Large intestine (tissue), 3 donors: ENCODE measurements at regions not wholly inside any gene's neighbourhood (a gene's known extent, or its start where the extent isn't known, plus 50 kb on each side); places are given as distances from the start of the nearest gene placed in this dataset.
"Not testable (repeated sequence)": the region's sequence is repeated elsewhere in the genome, so short reads cannot be mapped to it uniquely, and the experiment has no call there.

Experiments used
- DNase-seq, 2 donors: peaks; one replicate each; pipeline versions ENCODE4 v3.0.0 to v3.0.0-alpha.2; 2013
- H3K27ac ChIP-seq: one replicate; pipeline ENCODE4 v1.5.1; 2013; ENCODE audit warnings: low read length
- H3K27me3 ChIP-seq: 2 replicates; pipeline ENCODE4 v1.6.1; 2013; ENCODE audit warnings: low read length; ENCODE audit not compliant: control insufficient read depth, insufficient read depth
- H3K36me3 ChIP-seq: 2 replicates; pipeline ENCODE4 v1.6.1; 2013; ENCODE audit warnings: low read length; ENCODE audit not compliant: control insufficient read depth, insufficient read depth
- H3K4me1 ChIP-seq: one replicate; pipeline ENCODE4 v1.6.1; 2013; ENCODE audit warnings: low read length; ENCODE audit not compliant: control insufficient read depth, insufficient read depth
- H3K4me3 ChIP-seq: one replicate; pipeline ENCODE4 v1.5.1; 2013; ENCODE audit warnings: low read length
- H3K9me3 ChIP-seq: one replicate; pipeline ENCODE4 v1.6.1; 2013; ENCODE audit warnings: mild to moderate bottlenecking, low read depth, low read length, moderate library complexity; ENCODE audit not compliant: control insufficient read depth
- WGBS: methylation state at CpG from one replicate; pipeline ENCODE4 v1.1.5; 2013; ENCODE audit warnings: low lambda C conversion rate; ENCODE audit not compliant: insufficient coverage; 5-methylcytosine and 5-hydroxymethylcytosine counted together

- Histone ChIP-seq H3K4me3 (no peak overlapping the region), H3K27ac (no peak overlapping the region), H3K36me3 (no peaks in the 10 kb centered on the region), H3K27me3 (no peaks in the 10 kb centered on the region), H3K4me1 (no peaks in the 10 kb centered on the region), H3K9me3 (no peaks in the 10 kb centered on the region)
- no peak for DNase-seq
- no CpG with 5 or more reads among the region's 5 CpGs for WGBS
Observed at GRCh38 chr10:34908481-34908880, 93.4 kb upstream of the PARD3 start.

- no peak for DNase-seq
- Histone ChIP-seq H3K27ac (no peak overlapping the region), H3K4me1 (no peaks in the 10 kb centered on the region), H3K9me3 (no peaks in the 10 kb centered on the region), H3K36me3 (no peaks in the 10 kb centered on the region), H3K27me3 (no peaks in the 10 kb centered on the region), H3K4me3 (no peak overlapping the region)
- WGBS, result no CpG with 5 or more reads among the region's 5 CpGs
Observed at GRCh38 chr10:34907743-34908430, 92.8 kb upstream of the PARD3 start.

GRCh38 chr10:34906067-34906965 lies 91.2 kb upstream of the PARD3 start:
- WGBS, result no CpG with 5 or more reads among the region's 29 CpGs
- no peak overlapping the region for H3K4me3 ChIP-seq
- H3K9me3 ChIP-seq, result no peaks in the 10 kb centered on the region
- H3K27me3 ChIP-seq, result no peaks in the 10 kb centered on the region
- H3K27ac ChIP-seq, result no peak overlapping the region
- H3K4me1 ChIP-seq, result no peaks in the 10 kb centered on the region
- DNase-seq, result no peak
- no peaks in the 10 kb centered on the region for H3K36me3 ChIP-seq

GRCh38 chr10:34905200-34905927 lies 90.3 kb upstream of the PARD3 start:
- Histone ChIP-seq H3K4me3 (no peak overlapping the region), H3K27me3 (no peaks in the 10 kb centered on the region), H3K36me3 (no peaks in the 10 kb centered on the region), H3K27ac (no peak overlapping the region), H3K4me1 (no peaks in the 10 kb centered on the region), H3K9me3 (no peaks in the 10 kb centered on the region)
- no peak for DNase-seq
- WGBS, result 70% methylated on average over 3 of the region's 9 CpGs

- Histone ChIP-seq H3K36me3 (no peaks in the 10 kb centered on the region), H3K4me3 (no peak overlapping the region), H3K9me3 (no peaks in the 10 kb centered on the region), H3K27me3 (no peaks in the 10 kb centered on the region), H3K27ac (no peak overlapping the region), H3K4me1 (no peaks in the 10 kb centered on the region)
- no peak for DNase-seq
- no CpG with 5 or more reads among the region's 6 CpGs for WGBS
Observed at GRCh38 chr10:34904191-34904590, 89.1 kb upstream of the PARD3 start.

GRCh38 chr10:34899161-34899560 lies 84.1 kb upstream of the PARD3 start:
- H3K4me1 ChIP-seq, result no peaks in the 10 kb centered on the region
- H3K36me3 ChIP-seq, result no peaks in the 10 kb centered on the region
- no peak overlapping the region for H3K4me3 ChIP-seq
- H3K27me3 ChIP-seq, result no peaks in the 10 kb centered on the region
- WGBS, result no CpG with 5 or more reads among the region's 8 CpGs
- H3K27ac ChIP-seq, result no peak overlapping the region
- DNase-seq, result no peak
- H3K9me3 ChIP-seq, result no peaks in the 10 kb centered on the region

GRCh38 chr10:34895977-34896376 lies 80.9 kb upstream of the PARD3 start:
- Histone ChIP-seq H3K4me3 (no peak overlapping the region), H3K27ac (no peak overlapping the region), H3K4me1 (no peaks in the 10 kb centered on the region), H3K27me3 (no peaks in the 10 kb centered on the region), H3K36me3 (no peaks in the 10 kb centered on the region), H3K9me3 (no peaks in the 10 kb centered on the region)
- no CpG with 5 or more reads among the region's 3 CpGs for WGBS
- DNase-seq, result no peak

- H3K36me3 ChIP-seq, H3K27ac ChIP-seq: not testable (repeated sequence)
- no CpG with 5 or more reads among the region's 3 CpGs for WGBS
Observed at GRCh38 chr10:34895046-34895445, 80.0 kb upstream of the PARD3 start.

GRCh38 chr10:34892521-34892920 lies 77.4 kb upstream of the PARD3 start:
- WGBS, result no CpG with 5 or more reads among the region's 6 CpGs
- H3K27me3 ChIP-seq, DNase-seq, H3K4me1 ChIP-seq, H3K9me3 ChIP-seq, H3K4me3 ChIP-seq, H3K27ac ChIP-seq, H3K36me3 ChIP-seq: not testable (repeated sequence)

More at GRCh38 chr10:34895046-34895445, 80.0 kb upstream of the PARD3 start:
- DNase-seq, H3K9me3 ChIP-seq, H3K27me3 ChIP-seq, H3K4me1 ChIP-seq, H3K4me3 ChIP-seq: not testable (repeated sequence)

GRCh38 chr10:34890939-34891338 lies 75.8 kb upstream of the PARD3 start:
- H3K4me1 ChIP-seq, result no peaks in the 10 kb centered on the region
- H3K36me3 ChIP-seq, result no peaks in the 10 kb centered on the region
- DNase-seq, result no peak
- no peak overlapping the region for H3K27ac ChIP-seq
- WGBS, result 17% methylated on average over 1 of the region's 2 CpGs
- no peaks in the 10 kb centered on the region for H3K27me3 ChIP-seq
- no peaks in the 10 kb centered on the region for H3K9me3 ChIP-seq
- no peak overlapping the region for H3K4me3 ChIP-seq
